GM23338 (cell line): ENCODE measurements at regions not wholly inside any gene's neighbourhood (a gene's known extent, or its start where the extent isn't known, plus 50 kb on each side); places are given as distances from the start of the nearest gene placed in this dataset.

Experiments used
- ATAC-seq: fragments of 200-7000 bp; cut with Tn5 transposase; 3 replicates; pipeline ENCODE4 v1.9.1; 2020
- DNase-seq: peaks from one replicate; pipeline ENCODE4 v3.0.0-alpha.2; 2015; ENCODE audit warnings: low spot score
- H2AFZ ChIP-seq: fragments of 200-600 bp; sonication (generic); 2 replicates; pipeline ENCODE4 v1.8.0; 2016; ENCODE audit warnings: antibody characterized with exemption, mild to moderate bottlenecking, moderate library complexity
- H3F3A ChIP-seq: fragments of 200-600 bp; sonication (generic); replicated peaks from 2 replicates; pipeline ENCODE4 v1.8.0; 2017; ENCODE audit warnings: antibody characterized with exemption, mixed run types, low read depth
- H3K27ac ChIP-seq: fragments of 200-600 bp; sonication (generic); 2 replicates; pipeline ENCODE4 v1.6.1; 2016; ENCODE audit warnings: low read depth
- H3K27me3 ChIP-seq: fragments of 200-600 bp; sonication (generic); 2 replicates; pipeline ENCODE4 v1.8.0; 2016; ENCODE audit warnings: mild to moderate bottlenecking, mixed run types, moderate library complexity; ENCODE audit not compliant: insufficient read depth
- H3K36me3 ChIP-seq: fragments of 200-600 bp; sonication (generic); 2 replicates; pipeline ENCODE4 v1.8.0; 2016; ENCODE audit warnings: mild to moderate bottlenecking; ENCODE audit not compliant: insufficient read depth
- H3K4me1 ChIP-seq: fragments of 200-600 bp; sonication (generic); 2 replicates; pipeline ENCODE4 v1.8.0; 2016; ENCODE audit warnings: mild to moderate bottlenecking, moderate library complexity; ENCODE audit not compliant: insufficient read depth
- H3K4me2 ChIP-seq: fragments of 200-600 bp; sonication (generic); 2 replicates; pipeline ENCODE4 v1.7.1; 2017; ENCODE audit warnings: mixed run types
- H3K4me3 ChIP-seq: fragments of 200-600 bp; sonication (generic); 2 replicates; pipeline ENCODE4 v1.6.1; 2016; ENCODE audit warnings: mixed run types
- H3K79me2 ChIP-seq: fragments of 200-600 bp; sonication (generic); replicated peaks from 2 replicates; pipeline ENCODE4 v1.8.0; 2017; ENCODE audit warnings: mild to moderate bottlenecking; ENCODE audit not compliant: insufficient read depth
- H3K9me2 ChIP-seq: fragments of 200-600 bp; sonication (generic); 2 replicates; pipeline ENCODE4 v1.8.0; 2017; ENCODE audit not compliant: insufficient read depth
- H4K20me1 ChIP-seq: fragments of 200-600 bp; sonication (generic); replicated peaks from 2 replicates; pipeline ENCODE4 v1.8.0; 2017; ENCODE audit warnings: mild to moderate bottlenecking; ENCODE audit not compliant: insufficient read depth
- H3K27ac Mint-ChIP-seq: 2 replicates; pipeline ENCODE4 v1.8.0; 2020; ENCODE audit warnings: inconsistent platforms, mild to moderate bottlenecking, moderate library complexity, mixed read lengths
- H3K27me3 Mint-ChIP-seq: 3 replicates; pipeline ENCODE4 v1.8.0; 2022; ENCODE audit warnings: low read depth, mild to moderate bottlenecking, moderate library complexity, mixed read lengths, inconsistent platforms; ENCODE audit not compliant: insufficient read depth, poor library complexity
- H3K36me3 Mint-ChIP-seq: 3 replicates; pipeline ENCODE4 v1.8.0; 2021; ENCODE audit warnings: low read depth, mild to moderate bottlenecking, inconsistent platforms, moderate library complexity, mixed read lengths
- H3K4me1 Mint-ChIP-seq: 3 replicates; pipeline ENCODE4 v1.8.0; 2020; ENCODE audit warnings: mild to moderate bottlenecking, inconsistent platforms, mixed read lengths
- H3K4me3 Mint-ChIP-seq: 3 replicates; pipeline ENCODE4 v1.8.0; 2021; ENCODE audit warnings: moderate library complexity, mild to moderate bottlenecking, inconsistent platforms, mixed read lengths
- H3K9me3 Mint-ChIP-seq: 3 replicates; pipeline ENCODE4 v1.8.0; 2020; ENCODE audit warnings: moderate library complexity, mild to moderate bottlenecking, inconsistent platforms, mixed read lengths
- CREB1 ChIP-seq: fragments of 250-450 bp; sonication (Bioruptor Pico); IDR thresholded peaks from 2 replicates; pipeline ENCODE4 v1.5.0; 2020; ENCODE audit warnings: low read depth, mild to moderate bottlenecking, moderate library complexity
- ETS1 ChIP-seq: IDR thresholded peaks from 2 replicates; pipeline ENCODE4 v1.6.1; 2016; ENCODE audit warnings: antibody characterized with exemption
- EZH2 ChIP-seq: fragments of 200-600 bp; sonication (generic); IDR thresholded peaks from one replicate; pipeline ENCODE4 v1.8.0; 2017; ENCODE audit warnings: antibody characterized with exemption, mild to moderate bottlenecking, low read depth; ENCODE audit not compliant: unreplicated experiment
- EZH2phosphoT487 ChIP-seq: fragments of 200-600 bp; sonication (generic); IDR thresholded peaks from one replicate; pipeline ENCODE4 v1.8.1; 2018; ENCODE audit warnings: antibody characterized with exemption; ENCODE audit not compliant: unreplicated experiment
- JUNB ChIP-seq: IDR thresholded peaks from one replicate; pipeline ENCODE4 v1.6.1; 2016; ENCODE audit warnings: antibody characterized with exemption; ENCODE audit not compliant: unreplicated experiment
- NANOG ChIP-seq: IDR thresholded peaks from 2 replicates; pipeline ENCODE4 v1.6.1; 2016; ENCODE audit warnings: antibody characterized with exemption, borderline replicate concordance
- POLR2AphosphoS5 ChIP-seq: IDR thresholded peaks from 2 replicates; pipeline ENCODE4 v1.6.1; 2016; ENCODE audit warnings: antibody characterized with exemption, low read depth
- REST ChIP-seq: IDR thresholded peaks from one replicate; pipeline ENCODE4 v1.6.1; 2018; ENCODE audit warnings: antibody characterized with exemption; ENCODE audit not compliant: unreplicated experiment
- STAT1 ChIP-seq: IDR thresholded peaks from one replicate; pipeline ENCODE4 v1.6.1; 2016; ENCODE audit warnings: antibody characterized with exemption; ENCODE audit not compliant: unreplicated experiment
- ZNF114 ChIP-seq: fragments of 250-450 bp; sonication (Bioruptor Pico); IDR thresholded peaks from 2 replicates; pipeline ENCODE4 v1.5.0; 2020; ENCODE audit warnings: mild to moderate bottlenecking, moderate library complexity
- ZNF331 ChIP-seq: fragments of 250-450 bp; sonication (Bioruptor Pico); IDR thresholded peaks from 2 replicates; pipeline ENCODE4 v1.5.0; 2020; ENCODE audit warnings: low read depth, mild to moderate bottlenecking, moderate library complexity
- ZNF462 ChIP-seq: fragments of 250-450 bp; sonication (Bioruptor Pico); IDR thresholded peaks from 2 replicates; pipeline ENCODE4 v1.5.0; 2020; ENCODE audit warnings: mild to moderate bottlenecking, moderate library complexity
- TF ChIP-seq, protein P1 (sequence below), 2 experiments: fragments of 200-600 bp in 1 of 2; sonication (generic) in 1 of 2; conservative IDR thresholded peaks; 2 replicates each; pipeline versions ENCODE4 v1.5.1 to v1.6.1; 2016 to 2017; ENCODE audit warnings: antibody characterized with exemption in 2 of 2, low read depth in 2 of 2, mild to moderate bottlenecking in 2 of 2, moderate library complexity in 1 of 2

DNA sequence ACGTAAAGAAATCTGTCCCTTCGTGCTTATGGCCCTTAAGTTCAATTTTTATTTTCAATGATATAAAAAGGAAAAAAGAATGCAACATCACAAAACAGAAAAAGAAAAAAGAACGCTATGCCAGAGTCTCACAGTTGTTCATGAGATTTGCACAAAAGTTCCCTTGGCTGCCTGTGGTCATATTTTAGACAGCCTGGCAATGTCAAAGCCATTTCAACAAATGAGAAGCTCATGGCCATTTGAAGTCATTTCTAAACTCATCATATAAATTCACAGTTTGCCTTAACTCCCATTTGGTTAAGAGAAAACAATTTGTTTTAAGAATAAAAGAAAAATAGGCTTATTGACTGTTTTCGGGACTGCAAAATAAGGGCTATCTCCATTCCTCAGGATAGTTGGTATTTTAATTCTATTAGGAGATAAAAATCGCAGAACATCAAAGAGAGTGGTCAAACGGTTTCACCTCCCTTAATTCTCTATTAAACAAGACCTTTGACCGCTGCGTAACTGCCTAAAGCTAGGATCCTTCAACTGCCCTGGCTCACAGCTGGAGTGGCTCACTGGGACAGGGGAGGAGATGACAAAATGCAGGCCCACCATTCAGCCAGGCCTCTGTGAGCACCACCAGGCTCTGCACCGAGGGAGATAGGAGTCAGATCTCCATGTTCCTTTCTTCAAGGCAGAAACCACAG lies 119.2 kb upstream of the DAAM1 start:
- Histone ChIP-seq H3K4me3 (no peak overlapping the region), H3K4me1 (no peaks in the 10 kb centered on the region), H3K27ac (no peak overlapping the region), H3K4me2 (no peak overlapping the region), H4K20me1 (no peaks in the 10 kb centered on the region), H3K36me3 (no peaks in the 10 kb centered on the region), H2AFZ (no peak overlapping the region), H3F3A (no peaks in the 10 kb centered on the region), H3K27me3 (no peaks in the 10 kb centered on the region), H3K9me2 (no peaks in the 10 kb centered on the region), H3K79me2 (no peaks in the 10 kb centered on the region)
- no peaks in the 10 kb centered on the region for H3K27me3 Mint-ChIP-seq
- no peak for ATAC-seq
- H3K27ac Mint-ChIP-seq: no peak overlapping the region
- TF ChIP-seq REST: no peak
- TF ChIP-seq STAT1: no peak
- no peak for TF ChIP-seq POLR2AphosphoS5
- no peak for TF ChIP-seq CREB1 (CRISPR knock-in tag)
- no peak for TF ChIP-seq NANOG
- no peak for TF ChIP-seq ZNF462
- no peak for TF ChIP-seq EZH2
- TF ChIP-seq ETS1: no peak
- TF ChIP-seq EZH2phosphoT487: no peak
- no peak for TF ChIP-seq ZNF331 (CRISPR knock-in tag)
- TF ChIP-seq JUNB: no peak
- no peak for TF ChIP-seq ZNF114 (CRISPR knock-in tag)
- TF ChIP-seq, protein P1, sequence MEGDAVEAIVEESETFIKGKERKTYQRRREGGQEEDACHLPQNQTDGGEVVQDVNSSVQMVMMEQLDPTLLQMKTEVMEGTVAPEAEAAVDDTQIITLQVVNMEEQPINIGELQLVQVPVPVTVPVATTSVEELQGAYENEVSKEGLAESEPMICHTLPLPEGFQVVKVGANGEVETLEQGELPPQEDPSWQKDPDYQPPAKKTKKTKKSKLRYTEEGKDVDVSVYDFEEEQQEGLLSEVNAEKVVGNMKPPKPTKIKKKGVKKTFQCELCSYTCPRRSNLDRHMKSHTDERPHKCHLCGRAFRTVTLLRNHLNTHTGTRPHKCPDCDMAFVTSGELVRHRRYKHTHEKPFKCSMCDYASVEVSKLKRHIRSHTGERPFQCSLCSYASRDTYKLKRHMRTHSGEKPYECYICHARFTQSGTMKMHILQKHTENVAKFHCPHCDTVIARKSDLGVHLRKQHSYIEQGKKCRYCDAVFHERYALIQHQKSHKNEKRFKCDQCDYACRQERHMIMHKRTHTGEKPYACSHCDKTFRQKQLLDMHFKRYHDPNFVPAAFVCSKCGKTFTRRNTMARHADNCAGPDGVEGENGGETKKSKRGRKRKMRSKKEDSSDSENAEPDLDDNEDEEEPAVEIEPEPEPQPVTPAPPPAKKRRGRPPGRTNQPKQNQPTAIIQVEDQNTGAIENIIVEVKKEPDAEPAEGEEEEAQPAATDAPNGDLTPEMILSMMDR (conservative IDR thresholded peaks at IDR 0.05; ENCODE audit: low read depth in 2 of 2): no peak
- H3K4me3 Mint-ChIP-seq: no peak overlapping the region
- H3K9me3 Mint-ChIP-seq: no peaks in the 10 kb centered on the region; the same call in 2 of the 3 replicates
- H3K4me1 Mint-ChIP-seq: no peaks in the 10 kb centered on the region
- no peaks in the 10 kb centered on the region for H3K36me3 Mint-ChIP-seq
- DNase-seq: no peak
